ENCODE measurements at regions not wholly inside any gene's neighbourhood (a gene's known extent, or its start where the extent isn't known, plus 50 kb on each side); places are given as distances from the start of the nearest gene placed in this dataset.
"Not testable (repeated sequence)": the region's sequence is repeated elsewhere in the genome, so short reads cannot be mapped to it uniquely, and the experiment has no call there.

DNA sequence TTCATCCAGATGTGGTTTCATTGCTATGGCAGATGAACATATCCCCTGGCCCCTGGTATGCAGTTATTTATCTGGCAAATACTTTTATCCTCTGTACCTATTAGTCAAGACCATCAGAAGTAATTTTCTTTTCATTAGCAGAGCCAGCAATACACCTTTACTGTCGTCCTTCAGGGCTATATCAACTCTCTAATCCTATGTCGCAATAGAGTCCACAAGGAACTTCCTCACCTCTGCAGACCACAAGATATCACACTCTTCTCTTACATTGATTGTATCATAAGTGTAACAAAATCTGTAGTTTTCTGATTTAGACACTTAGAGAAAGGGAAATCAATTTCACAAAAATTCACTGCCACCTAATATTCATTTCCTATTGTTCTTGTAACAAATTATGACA is 252.9 kb upstream of the DCC start:
- DNase-seq, result no peak

DNA sequence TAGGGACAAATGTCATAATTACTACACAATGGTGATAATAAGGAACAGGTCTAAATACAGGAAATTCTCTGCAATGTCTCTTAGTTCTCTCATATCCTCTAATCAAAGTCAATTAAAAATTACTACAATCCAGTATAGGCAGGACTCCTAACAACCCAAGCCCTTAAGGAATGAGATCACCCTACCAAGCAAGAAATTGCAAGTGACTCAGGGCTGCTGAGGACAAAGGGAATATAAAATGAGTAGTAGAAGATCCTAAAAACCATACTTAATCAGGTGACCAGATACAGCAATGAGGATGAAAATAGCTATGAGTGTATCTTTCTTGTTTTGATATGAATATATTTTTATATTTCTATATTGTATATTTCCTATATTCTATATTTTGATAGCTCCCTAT is 250.0 kb upstream of the DCC start:
- DNase-seq, result no peak

GRCh38 chr18:52093171-52093570 is 246.8 kb upstream of the DCC start:
- no peak for DNase-seq

- DNase-seq, result no peak
These were observed 221.3 kb upstream of the DCC start for GRCh38 chr18:52118684-52119083.

DNA sequence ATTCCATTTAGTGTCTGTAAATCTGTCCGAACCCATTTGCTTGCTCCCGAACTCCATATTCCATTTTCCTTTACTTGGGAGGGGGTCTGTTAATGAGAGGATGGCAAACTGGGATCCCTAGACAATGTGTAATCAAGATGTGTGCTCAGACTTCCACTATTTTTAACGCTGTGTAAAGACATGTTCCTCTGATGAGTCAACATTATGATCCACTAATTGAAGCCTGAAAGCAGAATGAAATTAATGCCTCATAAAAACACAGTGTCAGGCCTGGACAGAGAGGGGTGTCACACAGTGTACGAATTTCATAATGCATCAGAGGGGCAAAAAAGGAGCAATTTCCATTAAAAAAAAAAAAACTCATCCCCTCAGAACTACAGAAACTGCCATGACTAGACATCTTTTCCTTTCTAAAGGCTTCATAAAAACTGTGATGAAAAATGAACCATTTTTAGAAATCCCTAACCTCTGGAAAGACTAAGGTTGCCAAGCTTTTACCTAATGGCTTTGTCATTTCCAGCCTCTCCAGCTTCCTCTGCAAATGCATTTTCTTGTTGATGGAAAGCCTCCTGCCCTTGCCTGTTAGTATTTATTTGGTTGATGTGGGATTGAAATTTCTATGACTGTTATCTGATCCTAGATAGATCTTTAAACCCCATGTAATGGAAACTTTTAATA is 209.2 kb upstream of the DCC start:
- DNase-seq, result no peak

DNA sequence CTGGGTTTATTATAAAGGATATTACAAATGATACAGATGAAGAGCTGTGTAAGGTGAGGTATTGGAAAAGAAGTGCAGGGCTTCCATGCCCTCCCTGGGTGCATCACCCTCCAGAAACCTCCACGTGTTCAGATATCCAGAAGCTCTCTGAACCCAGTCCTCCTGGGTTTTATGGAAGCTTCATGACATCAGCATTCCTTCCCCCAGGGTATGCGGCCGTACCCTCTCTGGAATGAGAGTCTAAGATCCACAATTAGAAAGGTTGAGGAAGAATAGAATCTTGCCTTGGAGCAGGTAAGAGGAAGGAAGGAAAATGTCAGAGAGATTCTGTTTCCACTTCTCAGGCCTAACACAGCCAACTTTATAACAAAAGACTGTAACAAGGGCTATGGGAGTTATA is 208.2 kb upstream of the DCC start:
- DNase-seq, result no peak

DNA sequence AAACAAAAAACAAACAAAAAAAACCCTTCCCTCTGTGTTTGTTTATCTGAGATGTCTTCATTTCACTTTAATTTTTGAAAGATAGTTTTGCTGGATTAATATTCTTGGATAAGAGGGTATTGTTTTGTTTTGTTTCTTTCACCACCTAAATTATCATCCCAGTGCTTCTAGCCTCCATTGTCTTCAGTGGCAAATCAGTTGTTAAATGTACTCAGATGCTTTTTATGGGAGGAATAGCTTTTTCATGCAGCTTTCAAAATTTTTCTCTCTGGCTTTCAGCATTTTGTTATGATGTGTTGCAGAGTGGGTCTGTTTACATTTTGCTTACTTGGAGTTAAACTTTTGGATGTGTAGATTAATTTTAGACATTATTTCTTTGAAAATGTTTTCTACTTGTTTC is 203.5 kb upstream of the DCC start:
- DNase-seq, result no peak

DNA sequence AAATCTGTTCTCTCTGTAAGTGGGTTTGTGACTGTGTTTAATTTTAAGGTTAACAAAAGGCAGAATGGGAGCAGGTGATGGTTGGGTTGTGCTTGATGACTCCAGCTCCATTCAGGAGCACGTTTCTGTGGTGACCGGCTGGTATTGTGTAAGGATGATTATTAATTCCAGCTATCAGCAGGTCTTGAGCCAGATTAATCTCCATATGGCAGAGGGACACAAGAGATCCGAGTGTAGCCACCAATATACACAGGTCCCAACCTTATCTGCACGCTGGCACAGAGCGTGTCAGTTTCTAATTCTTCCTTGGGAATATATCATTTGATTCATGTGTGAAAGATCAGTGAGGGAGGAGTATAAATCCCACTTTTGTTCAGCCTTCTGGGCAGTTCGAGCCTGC is 199.0 kb upstream of the DCC start:
- DNase-seq, result no peak

DNA sequence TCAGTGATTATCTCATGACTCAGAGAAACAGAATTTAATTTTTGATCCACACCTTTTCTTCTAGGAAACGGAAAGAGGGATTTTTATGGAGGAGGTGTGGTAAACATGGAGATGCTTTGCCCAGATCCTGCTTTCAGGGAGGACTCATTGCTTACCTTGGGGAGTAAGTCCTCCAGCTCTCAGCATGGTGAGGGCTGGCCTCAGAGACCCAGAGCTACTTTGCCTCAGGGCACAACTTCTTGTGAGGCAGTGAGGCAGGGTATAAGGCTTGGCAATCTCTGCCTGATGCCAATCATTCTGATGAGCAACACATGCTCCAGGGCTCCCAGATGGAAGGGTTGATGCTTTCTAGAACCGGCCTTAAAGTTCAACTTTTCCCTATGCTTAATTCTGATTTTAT is 189.9 kb upstream of the DCC start:
- DNase-seq, result no peak

- no peak for DNase-seq
These were observed 188.0 kb upstream of the DCC start for GRCh38 chr18:52152036-52152435.

GRCh38 chr18:52156166-52156565 is 183.8 kb upstream of the DCC start:
- no peak for DNase-seq

- DNase-seq, result no peak
These were observed 179.4 kb upstream of the DCC start for GRCh38 chr18:52160636-52161035.

- no peak for DNase-seq
These were observed 176.5 kb upstream of the DCC start for GRCh38 chr18:52163478-52163877.

- DNase-seq, result not testable (repeated sequence)
These were observed 171.9 kb upstream of the DCC start for GRCh38 chr18:52168131-52168530.

DNA sequence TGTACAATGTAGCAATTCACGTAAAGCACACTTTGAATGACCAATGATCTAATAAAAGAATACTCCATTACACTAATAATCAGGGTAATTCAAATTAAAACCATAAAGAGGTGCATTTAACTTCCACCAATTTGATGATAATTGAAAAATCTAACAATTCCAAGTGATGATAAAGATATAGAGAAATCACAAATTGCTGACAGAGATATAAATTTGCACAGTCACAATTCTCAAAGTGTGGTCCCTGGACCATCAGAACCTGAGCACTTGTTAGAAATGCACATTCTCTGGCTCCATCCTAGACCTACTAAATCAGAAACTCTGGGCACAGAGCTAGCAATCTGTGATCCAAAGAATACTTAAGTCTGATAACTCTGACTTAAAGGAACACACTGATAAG is 165.8 kb upstream of the DCC start:
- DNase-seq, result no peak

DNA sequence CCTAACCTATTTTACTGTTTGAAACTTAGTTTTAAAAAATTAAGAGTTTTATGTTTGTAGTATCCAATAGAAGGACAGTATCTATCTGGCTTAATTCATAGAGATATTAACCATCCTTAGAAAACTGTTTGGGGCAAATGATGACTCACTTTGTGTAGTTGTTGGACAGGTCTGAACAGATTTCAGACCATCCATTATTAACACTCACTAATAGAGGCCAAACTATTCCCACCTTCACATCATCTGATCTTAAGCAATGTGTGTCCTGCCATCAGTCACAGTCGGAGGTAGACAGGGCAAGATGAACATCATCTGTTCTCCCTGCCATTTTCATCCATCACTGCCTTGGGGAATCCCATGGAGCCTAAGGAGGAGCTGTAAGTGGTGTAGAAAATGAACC is 164.6 kb upstream of the DCC start:
- no peak for DNase-seq

DNA sequence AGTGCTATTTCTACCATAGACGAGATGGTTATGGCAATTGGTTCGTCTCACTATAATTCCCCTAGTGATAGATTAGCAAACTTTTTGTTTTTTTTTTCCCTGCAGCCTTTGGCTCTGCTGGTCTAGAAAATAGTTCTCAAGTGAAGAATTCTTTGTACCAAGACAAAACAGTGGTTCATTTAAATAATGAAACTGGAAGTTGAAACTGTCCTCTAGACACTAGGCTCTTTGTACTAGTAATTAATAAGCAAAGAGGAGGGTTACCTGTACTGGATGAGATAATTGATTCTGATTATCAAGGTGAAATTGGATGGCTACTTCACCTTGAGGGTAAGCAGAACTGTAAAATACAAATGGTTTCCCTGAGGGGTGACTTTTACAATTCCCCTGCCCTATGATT is 156.9 kb upstream of the DCC start:
- no peak for DNase-seq

DNA sequence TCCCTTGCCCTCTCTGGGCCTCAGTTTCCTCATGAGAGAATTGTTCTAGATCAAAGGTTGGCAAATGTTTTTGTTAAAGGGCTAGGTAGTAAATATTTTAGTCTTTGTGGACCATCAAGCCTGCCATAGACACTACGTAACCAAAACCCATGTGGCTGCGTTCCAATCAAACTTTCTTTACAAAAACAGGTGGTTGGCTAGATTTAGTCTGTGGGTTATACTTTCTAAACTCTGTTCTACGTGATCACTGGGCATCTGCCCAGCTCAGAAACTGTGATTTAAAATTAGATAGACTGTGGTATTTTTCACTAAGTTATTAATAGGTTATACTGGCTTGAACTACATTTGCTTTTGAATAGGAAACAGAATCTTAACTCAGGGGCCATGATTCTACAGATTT is 149.8 kb upstream of the DCC start:
- no peak for DNase-seq

GRCh38 chr18:52190631-52191030 is 149.4 kb upstream of the DCC start:
- no peak for DNase-seq

DNA sequence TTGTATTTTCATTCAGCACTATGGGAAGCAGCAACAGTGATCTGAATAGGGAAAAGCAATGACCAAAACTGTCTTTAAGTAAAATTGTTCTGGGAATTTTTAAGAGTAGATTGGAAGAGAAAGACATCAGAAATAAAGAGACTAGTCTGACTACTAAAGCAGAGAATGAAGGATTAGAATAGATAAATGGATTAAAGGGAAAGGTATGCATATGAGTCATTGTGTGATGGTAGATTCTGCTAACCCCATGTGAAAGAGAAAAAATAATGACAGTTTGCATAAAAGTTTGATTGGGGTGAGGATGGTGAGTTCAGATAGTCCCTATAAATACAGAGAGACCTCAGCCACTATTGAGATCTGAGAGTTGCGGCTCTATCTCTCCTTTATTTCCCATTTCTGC is 139.6 kb upstream of the DCC start:
- DNase-seq, result no peak

GRCh38 chr18:52200921-52201663 is 138.9 kb upstream of the DCC start:
- no peak for DNase-seq

DNA sequence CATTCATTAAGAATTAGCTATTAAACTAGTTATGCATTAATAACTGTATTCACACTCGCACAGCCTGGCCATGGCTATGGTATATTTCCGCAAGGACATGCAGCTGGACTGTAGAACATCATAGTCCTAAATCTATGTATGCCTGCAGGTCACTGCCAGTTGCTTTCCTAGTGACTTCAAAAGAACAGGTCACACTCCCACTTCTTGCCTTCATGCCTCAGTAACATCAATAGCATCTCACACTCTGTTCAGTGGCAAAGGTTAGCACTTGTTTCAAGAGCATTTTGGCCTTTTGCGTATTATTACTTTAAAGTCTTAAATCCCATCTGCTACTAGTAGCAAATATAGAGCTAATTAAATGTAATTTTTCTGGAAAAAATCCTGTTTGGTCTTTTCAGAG is 131.4 kb upstream of the DCC start:
- DNase-seq, result no peak

DNA sequence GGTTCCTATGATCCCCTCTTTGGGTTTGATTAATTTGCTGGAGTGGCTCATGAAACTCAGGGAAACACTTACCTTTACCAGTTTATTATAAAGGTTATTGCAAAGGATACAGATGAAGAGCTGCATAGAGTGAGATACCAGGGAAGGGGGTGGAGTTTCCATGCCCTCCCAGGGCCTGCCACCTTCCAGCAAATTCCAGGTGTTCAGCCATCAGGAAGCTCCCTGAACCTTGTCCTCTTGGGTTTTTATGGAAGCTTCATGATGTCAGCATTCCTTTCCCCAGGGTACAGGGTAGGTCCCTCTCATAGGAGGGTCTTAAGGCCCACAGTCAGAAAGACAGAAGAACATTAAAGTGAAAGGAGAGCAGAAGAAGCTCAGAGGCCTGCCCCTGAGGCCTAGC is 123.9 kb upstream of the DCC start:
- no peak for DNase-seq

GRCh38 chr18:52216666-52217065 is 123.3 kb upstream of the DCC start:
- no peak for DNase-seq

DNA sequence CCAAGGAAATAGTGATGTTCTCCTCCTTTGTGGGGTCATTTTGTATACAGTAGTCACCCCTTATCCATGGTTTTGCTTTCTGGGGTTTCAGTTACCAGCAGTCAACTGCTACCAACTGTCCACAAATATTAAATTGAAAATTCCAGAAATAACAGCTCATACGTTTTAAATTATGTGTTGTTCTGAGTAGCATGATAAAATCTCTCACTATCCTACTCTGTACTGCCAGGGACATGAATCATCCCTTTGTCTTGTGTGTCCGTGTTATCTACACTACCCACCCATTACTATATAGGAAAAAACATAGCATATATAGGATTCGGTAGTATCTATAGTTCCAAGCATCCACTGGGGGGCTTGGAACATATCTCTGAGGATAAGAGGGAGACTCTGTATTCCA is 120.9 kb upstream of the DCC start:
- no peak for DNase-seq
